ENCODE measurements at regions not wholly inside any gene's neighbourhood (a gene's known extent, or its start where the extent isn't known, plus 50 kb on each side); places are given as distances from the start of the nearest gene placed in this dataset.

- DNase-seq: no peak
Measured at GRCh38 chr5:124468671-124469411, 277.6 kb downstream of the ZNF608 start.

GRCh38 chr5:124467745-124468144 is 278.7 kb downstream of the ZNF608 start:
- H3K36me3 ChIP-seq: no peaks in the 10 kb centered on the region
- no peak for TF ChIP-seq POLR2AphosphoS5 (IDR thresholded peaks at IDR 0.05)
- TF ChIP-seq EP300 (IDR thresholded peaks at IDR 0.05): no peak
- TF ChIP-seq POLR2A (IDR thresholded peaks at IDR 0.05): no peak
- TF ChIP-seq CTCF (IDR thresholded peaks at IDR 0.05): no peak
- H3K27me3 ChIP-seq: no peaks in the 10 kb centered on the region
- no peaks in the 10 kb centered on the region for H3K4me1 ChIP-seq
- H3K9me3 ChIP-seq: no peaks in the 10 kb centered on the region
- WGBS, 2 donors: 98 to 100% methylated on average over 1 of the region's 1 CpG
- H3K27ac ChIP-seq: no peak overlapping the region
- no peak for DNase-seq
- ATAC-seq (ENCODE audit: low FRiP score in 2 of 2): no peak
- no peak overlapping the region for H3K4me3 ChIP-seq

More at GRCh38 chr5:124468671-124469411, 277.6 kb downstream of the ZNF608 start:
- no peak for ATAC-seq (ENCODE audit: low FRiP score in 2 of 2)
- no peaks in the 10 kb centered on the region for H3K36me3 ChIP-seq
- TF ChIP-seq POLR2A (IDR thresholded peaks at IDR 0.05) (no peak), POLR2AphosphoS5 (IDR thresholded peaks at IDR 0.05) (no peak), EP300 (IDR thresholded peaks at IDR 0.05) (no peak), CTCF (IDR thresholded peaks at IDR 0.05) (no peak)
- no peaks in the 10 kb centered on the region for H3K4me1 ChIP-seq
- H3K27ac ChIP-seq: no peak overlapping the region
- 87 to 90% methylated on average over 5 of the region's 5 CpGs for WGBS, 2 donors
- H3K9me3 ChIP-seq: no peaks in the 10 kb centered on the region
- H3K4me3 ChIP-seq: no peak overlapping the region
- H3K27me3 ChIP-seq: no peaks in the 10 kb centered on the region

DNA sequence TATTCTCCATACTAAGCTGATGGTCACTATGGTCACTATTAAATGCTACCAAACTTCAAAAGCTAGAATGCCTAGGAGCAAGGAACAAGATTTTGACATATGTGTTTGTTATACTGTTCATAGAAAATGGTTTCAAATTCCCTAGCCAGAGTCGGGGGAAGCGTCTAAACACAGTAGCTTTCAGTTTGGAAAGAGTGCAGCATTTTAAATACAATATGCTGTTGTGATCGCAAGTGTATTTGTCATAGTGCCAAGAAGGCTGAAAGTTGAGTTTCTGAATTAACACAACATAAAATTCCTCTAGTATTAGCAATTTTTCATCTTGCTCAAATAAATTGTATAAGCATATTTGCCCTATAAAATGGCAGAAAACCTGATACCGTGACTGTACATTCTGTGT is 280.4 kb downstream of the ZNF608 start:
- no peaks in the 10 kb centered on the region for H3K9me3 ChIP-seq
- no peak overlapping the region for H3K27ac ChIP-seq
- no peaks in the 10 kb centered on the region for H3K36me3 ChIP-seq
- DNase-seq (no peak), ATAC-seq (ENCODE audit: low FRiP score in 2 of 2) (no peak)
- no peaks in the 10 kb centered on the region for H3K27me3 ChIP-seq
- no peak for TF ChIP-seq CTCF (IDR thresholded peaks at IDR 0.05)
- TF ChIP-seq POLR2A (IDR thresholded peaks at IDR 0.05): no peak
- no peak for TF ChIP-seq EP300 (IDR thresholded peaks at IDR 0.05)
- TF ChIP-seq POLR2AphosphoS5 (IDR thresholded peaks at IDR 0.05): no peak
- H3K4me3 ChIP-seq: no peak overlapping the region
- 84 to 88% methylated on average over 4 of the region's 4 CpGs for WGBS, 2 donors
- no peaks in the 10 kb centered on the region for H3K4me1 ChIP-seq

DNA sequence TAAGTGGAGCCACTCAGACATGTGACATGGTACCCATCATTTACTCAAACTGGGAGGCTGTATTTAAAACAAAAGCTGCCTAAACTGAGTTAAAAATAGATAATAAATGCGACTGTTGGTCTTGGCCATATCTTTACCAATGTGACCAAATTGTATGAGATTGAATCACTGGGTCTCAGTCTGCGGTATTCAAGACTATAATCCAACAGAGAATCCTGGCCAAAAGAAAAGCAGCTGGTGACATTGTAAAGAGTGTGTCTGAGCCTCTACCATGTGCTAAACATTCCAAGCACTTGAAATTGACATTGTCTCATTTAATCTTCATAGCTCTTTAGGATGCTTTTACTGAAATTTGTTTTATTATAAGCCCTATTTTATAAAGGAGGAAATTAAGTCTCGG is 282.6 kb downstream of the ZNF608 start:
- 88 to 89% methylated on average over 3 of the region's 3 CpGs for WGBS, 2 donors
- no peaks in the 10 kb centered on the region for H3K4me1 ChIP-seq
- ATAC-seq (ENCODE audit: low FRiP score in 2 of 2) (no peak), DNase-seq (no peak)
- H3K36me3 ChIP-seq: no peaks in the 10 kb centered on the region
- no peak overlapping the region for H3K27ac ChIP-seq
- no peaks in the 10 kb centered on the region for H3K9me3 ChIP-seq
- H3K27me3 ChIP-seq: no peaks in the 10 kb centered on the region
- no peak overlapping the region for H3K4me3 ChIP-seq
- TF ChIP-seq POLR2AphosphoS5 (IDR thresholded peaks at IDR 0.05) (no peak), EP300 (IDR thresholded peaks at IDR 0.05) (no peak), CTCF (IDR thresholded peaks at IDR 0.05) (no peak), POLR2A (IDR thresholded peaks at IDR 0.05) (no peak)

GRCh38 chr5:124462751-124463150 is 283.7 kb downstream of the ZNF608 start:
- Histone ChIP-seq H3K4me1 (no peaks in the 10 kb centered on the region), H3K9me3 (no peaks in the 10 kb centered on the region), H3K4me3 (no peak overlapping the region), H3K36me3 (no peaks in the 10 kb centered on the region), H3K27me3 (no peaks in the 10 kb centered on the region), H3K27ac (no peak overlapping the region)
- TF ChIP-seq POLR2AphosphoS5 (IDR thresholded peaks at IDR 0.05) (no peak), EP300 (IDR thresholded peaks at IDR 0.05) (no peak), POLR2A (IDR thresholded peaks at IDR 0.05) (no peak), CTCF (IDR thresholded peaks at IDR 0.05) (no peak)
- DNase-seq (no peak), ATAC-seq (ENCODE audit: low FRiP score in 2 of 2) (no peak)
- WGBS, 2 donors: 74 to 81% methylated on average over 4 of the region's 4 CpGs
